ENCODE measurements at regions not wholly inside any gene's neighbourhood (a gene's known extent, or its start where the extent isn't known, plus 50 kb on each side); places are given as distances from the start of the nearest gene placed in this dataset.

DNA sequence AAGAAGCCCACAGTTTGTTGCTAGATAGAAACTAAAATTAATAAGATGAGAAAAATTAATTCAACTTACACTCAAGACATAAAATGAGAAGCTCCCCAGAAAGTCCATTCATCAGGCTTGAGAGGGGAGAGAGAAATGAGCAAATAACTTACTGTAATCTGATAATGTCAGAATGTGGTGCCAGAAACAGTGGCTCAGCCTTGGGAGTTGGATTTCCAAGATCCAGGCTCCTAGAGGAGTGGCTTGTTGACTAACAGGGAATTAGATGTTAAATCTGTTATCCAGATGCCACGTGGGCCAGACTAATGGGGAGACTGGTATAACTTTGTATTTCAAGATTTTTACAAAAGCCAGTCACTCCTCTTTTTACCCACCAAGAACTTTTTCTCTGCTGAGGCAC, 458.2 kb downstream of the GADD45G start:
- no peak for DNase-seq
- no peaks in the 10 kb centered on the region for H3K27me3 ChIP-seq
- TF ChIP-seq, protein P1, sequence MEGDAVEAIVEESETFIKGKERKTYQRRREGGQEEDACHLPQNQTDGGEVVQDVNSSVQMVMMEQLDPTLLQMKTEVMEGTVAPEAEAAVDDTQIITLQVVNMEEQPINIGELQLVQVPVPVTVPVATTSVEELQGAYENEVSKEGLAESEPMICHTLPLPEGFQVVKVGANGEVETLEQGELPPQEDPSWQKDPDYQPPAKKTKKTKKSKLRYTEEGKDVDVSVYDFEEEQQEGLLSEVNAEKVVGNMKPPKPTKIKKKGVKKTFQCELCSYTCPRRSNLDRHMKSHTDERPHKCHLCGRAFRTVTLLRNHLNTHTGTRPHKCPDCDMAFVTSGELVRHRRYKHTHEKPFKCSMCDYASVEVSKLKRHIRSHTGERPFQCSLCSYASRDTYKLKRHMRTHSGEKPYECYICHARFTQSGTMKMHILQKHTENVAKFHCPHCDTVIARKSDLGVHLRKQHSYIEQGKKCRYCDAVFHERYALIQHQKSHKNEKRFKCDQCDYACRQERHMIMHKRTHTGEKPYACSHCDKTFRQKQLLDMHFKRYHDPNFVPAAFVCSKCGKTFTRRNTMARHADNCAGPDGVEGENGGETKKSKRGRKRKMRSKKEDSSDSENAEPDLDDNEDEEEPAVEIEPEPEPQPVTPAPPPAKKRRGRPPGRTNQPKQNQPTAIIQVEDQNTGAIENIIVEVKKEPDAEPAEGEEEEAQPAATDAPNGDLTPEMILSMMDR (IDR thresholded peaks at IDR 0.05), result no peak
- no peak for TF ChIP-seq POLR2A (IDR thresholded peaks at IDR 0.05)
- H3K4me1 ChIP-seq, result no peaks in the 10 kb centered on the region
- no peak overlapping the region for H3K4me3 ChIP-seq
- no peaks in the 10 kb centered on the region for H3K36me3 ChIP-seq
- H3K9me3 ChIP-seq, result no peaks in the 10 kb centered on the region
- intact Hi-C loops (cut with DNase I; ENCODE audit: low total_unique reads), result no loop called here
- no peak overlapping the region for H3K27ac ChIP-seq

DNA sequence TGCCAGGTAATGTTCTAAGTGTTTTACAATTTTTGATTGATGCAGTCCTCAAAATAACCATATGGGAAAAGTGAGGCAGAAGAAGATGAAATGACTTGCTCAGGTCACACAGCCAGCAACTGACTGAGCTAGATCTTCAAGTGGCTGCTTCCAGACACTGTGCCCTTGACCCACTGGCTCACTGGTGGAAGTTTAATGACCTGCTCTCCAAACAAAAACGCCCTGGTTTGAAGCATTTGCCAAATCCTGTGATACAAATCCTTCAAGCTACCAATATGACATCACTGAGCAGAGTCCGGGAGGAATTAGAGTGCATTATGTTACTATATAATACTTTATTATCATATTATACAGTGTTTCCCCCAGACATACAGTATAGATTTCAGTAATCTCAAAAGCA, 459.4 kb downstream of the GADD45G start:
- H3K27ac ChIP-seq, result peak overlapping the region; percentile 47 to 58
- H3K36me3 ChIP-seq, result no peaks in the 10 kb centered on the region
- H3K9me3 ChIP-seq, result no peaks in the 10 kb centered on the region
- no peaks in the 10 kb centered on the region for H3K4me1 ChIP-seq
- no peak for TF ChIP-seq POLR2A (IDR thresholded peaks at IDR 0.05)
- DNase-seq, result no peak
- intact Hi-C loops (cut with DNase I; ENCODE audit: low total_unique reads), result no loop called here
- H3K4me3 ChIP-seq, result no peak overlapping the region
- H3K27me3 ChIP-seq, result no peaks in the 10 kb centered on the region

DNA sequence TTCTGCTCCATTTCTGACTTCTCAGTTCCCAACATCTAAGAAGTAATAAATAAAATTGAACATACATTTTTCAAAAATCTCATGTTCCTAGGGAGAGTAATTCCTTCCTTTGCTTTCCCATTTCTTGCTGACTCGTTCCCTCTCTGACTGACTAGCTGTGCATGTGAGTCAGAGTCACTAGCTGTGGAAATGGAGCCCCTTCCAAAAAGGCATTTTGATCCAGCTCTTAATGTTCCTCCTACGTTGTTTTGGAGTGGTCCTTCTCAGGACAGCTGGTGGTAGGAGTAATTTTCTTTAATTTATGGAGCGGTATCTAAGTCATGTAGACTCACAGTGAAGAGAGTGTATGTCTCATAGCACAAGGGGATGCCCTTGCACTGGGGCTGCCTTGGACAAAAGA, 460.2 kb downstream of the GADD45G start:
- no peak overlapping the region for H3K4me3 ChIP-seq
- H3K4me1 ChIP-seq, result no peaks in the 10 kb centered on the region
- no peak for TF ChIP-seq POLR2A (IDR thresholded peaks at IDR 0.05)
- TF ChIP-seq, protein P1 (IDR thresholded peaks at IDR 0.05), result no peak
- DNase-seq, result peak in 1 of 2 donors; percentile 36
- intact Hi-C loops (cut with DNase I; ENCODE audit: low total_unique reads), result no loop called here
- no peaks in the 10 kb centered on the region for H3K9me3 ChIP-seq
- H3K36me3 ChIP-seq, result no peaks in the 10 kb centered on the region
- H3K27ac ChIP-seq, result peak overlapping the region; percentile 47 to 58
- no peaks in the 10 kb centered on the region for H3K27me3 ChIP-seq

DNA sequence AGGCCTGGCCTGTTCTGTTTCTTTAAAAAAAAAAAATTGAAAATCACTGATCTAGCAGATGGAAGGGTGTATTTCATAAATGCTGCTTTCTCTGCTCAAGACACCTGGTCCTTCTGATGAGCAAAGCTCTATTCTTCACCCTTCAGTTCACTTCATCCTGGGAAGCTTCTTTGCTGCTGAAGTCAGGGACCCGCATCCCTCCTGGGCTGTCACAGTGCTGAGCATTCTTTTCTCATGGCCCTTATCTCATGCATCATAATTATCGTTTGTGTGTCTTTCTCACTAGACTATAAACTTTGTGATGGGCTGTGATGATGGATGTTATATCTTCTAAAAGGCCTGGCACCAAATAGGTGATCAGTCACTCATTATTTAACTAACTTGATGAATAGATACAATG, 461.0 kb downstream of the GADD45G start:
- Histone ChIP-seq H3K27me3 (no peaks in the 10 kb centered on the region), H3K27ac (no peak overlapping the region), H3K4me3 (no peak overlapping the region), H3K9me3 (no peaks in the 10 kb centered on the region), H3K4me1 (no peaks in the 10 kb centered on the region), H3K36me3 (no peaks in the 10 kb centered on the region)
- no peak for TF ChIP-seq POLR2A (IDR thresholded peaks at IDR 0.05)
- TF ChIP-seq, protein P1 (IDR thresholded peaks at IDR 0.05), result no peak
- intact Hi-C loops (cut with DNase I; ENCODE audit: low total_unique reads), result no loop called here
- no peak for DNase-seq

DNA sequence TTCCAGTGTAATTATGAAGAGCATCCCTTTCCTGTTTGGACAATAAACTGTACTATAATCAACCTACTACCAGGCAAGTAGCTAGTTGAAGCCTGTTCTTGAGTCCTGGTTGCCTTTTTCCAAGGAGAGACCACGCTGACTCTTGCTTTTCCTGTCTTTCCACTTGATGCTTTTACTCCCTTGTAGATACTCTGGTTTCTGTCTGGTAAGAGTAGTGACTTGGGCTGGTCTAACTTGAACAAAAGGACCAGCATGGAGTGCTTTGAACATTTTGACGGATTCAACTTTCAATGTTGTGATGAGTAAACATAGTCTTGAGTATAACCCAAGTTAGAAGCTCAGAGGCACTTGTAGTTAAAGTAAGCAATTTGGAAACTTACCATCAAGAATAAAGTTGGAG, 464.3 kb downstream of the GADD45G start:
- H3K27ac ChIP-seq, result no peak overlapping the region
- TF ChIP-seq POLR2A (IDR thresholded peaks at IDR 0.05), result no peak
- TF ChIP-seq, protein P1 (IDR thresholded peaks at IDR 0.05), result no peak
- H3K27me3 ChIP-seq, result no peaks in the 10 kb centered on the region
- DNase-seq, result no peak
- H3K36me3 ChIP-seq, result no peaks in the 10 kb centered on the region
- no peak overlapping the region for H3K4me3 ChIP-seq
- no peaks in the 10 kb centered on the region for H3K4me1 ChIP-seq
- H3K9me3 ChIP-seq, result no peaks in the 10 kb centered on the region
- intact Hi-C loops (cut with DNase I; ENCODE audit: low total_unique reads), result no loop called here

DNA sequence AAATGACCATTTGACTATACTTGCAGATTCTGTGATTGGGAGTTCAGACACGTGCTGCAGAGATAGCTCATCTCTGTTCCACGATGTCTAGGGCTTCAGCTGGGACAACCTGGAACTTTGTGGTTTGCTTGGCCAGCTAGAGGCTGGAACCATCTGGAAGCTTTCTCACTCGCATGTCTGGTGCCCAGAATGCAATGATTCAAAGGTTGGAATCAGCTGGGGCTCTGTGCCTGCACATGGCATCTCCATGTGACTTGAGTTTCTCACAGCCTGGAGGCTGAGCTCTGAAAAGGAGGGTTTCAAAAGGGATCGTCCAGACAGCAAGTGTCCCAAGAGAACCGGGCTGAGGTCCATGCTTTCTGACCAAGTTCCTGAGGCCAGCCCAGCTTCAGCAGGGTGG, 465.2 kb downstream of the GADD45G start:
- DNase-seq, result no peak
- H3K9me3 ChIP-seq, result no peaks in the 10 kb centered on the region
- TF ChIP-seq, protein P1 (IDR thresholded peaks at IDR 0.05), result no peak
- TF ChIP-seq POLR2A (IDR thresholded peaks at IDR 0.05), result no peak
- no peak overlapping the region for H3K27ac ChIP-seq
- no peaks in the 10 kb centered on the region for H3K36me3 ChIP-seq
- no peaks in the 10 kb centered on the region for H3K4me1 ChIP-seq
- H3K4me3 ChIP-seq, result no peak overlapping the region
- H3K27me3 ChIP-seq, result no peaks in the 10 kb centered on the region
- intact Hi-C loops (cut with DNase I; ENCODE audit: low total_unique reads), result no loop called here
